ENCODE measurements at regions not wholly inside any gene's neighbourhood (a gene's known extent, or its start where the extent isn't known, plus 50 kb on each side); places are given as distances from the start of the nearest gene placed in this dataset.

DNA sequence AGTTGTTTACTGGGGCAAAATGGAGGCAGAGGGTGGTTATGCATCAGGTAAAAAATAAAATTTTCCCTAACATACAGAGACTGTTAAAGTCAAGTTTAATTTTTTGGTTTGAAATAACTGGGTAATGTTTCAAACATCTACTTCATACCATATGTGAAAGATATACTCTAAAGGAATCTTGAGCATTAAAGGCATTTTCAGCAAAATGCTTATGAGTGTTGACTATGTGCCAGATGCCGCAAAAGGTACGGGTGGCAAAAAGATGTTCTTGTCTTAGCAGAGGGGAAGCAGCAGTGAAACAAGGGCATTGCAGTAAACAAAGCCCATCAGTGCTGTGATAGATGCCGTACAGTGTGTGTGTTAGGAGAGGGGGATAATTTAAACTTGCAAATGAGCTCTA lies 263.1 kb upstream of the ID2 start:
- TF ChIP-seq, protein P1, sequence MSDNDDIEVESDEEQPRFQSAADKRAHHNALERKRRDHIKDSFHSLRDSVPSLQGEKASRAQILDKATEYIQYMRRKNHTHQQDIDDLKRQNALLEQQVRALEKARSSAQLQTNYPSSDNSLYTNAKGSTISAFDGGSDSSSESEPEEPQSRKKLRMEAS (IDR thresholded peaks at IDR 0.05) = no peak
- no peak for TF ChIP-seq CEBPB (IDR thresholded peaks at IDR 0.05)
- no peak for TF ChIP-seq EGR1 (IDR thresholded peaks at IDR 0.05)

GRCh38 chr2:8421658-8422449 lies 260.0 kb upstream of the ID2 start:
- TF ChIP-seq CREB1 (IDR thresholded peaks at IDR 0.05; ENCODE audit: low read depth) = no peak
- TF ChIP-seq TEAD4 (IDR thresholded peaks at IDR 0.05) = no peak
- TF ChIP-seq ZBTB7A (IDR thresholded peaks at IDR 0.05; ENCODE audit: low read depth) = no peak
- TF ChIP-seq, protein P2, sequence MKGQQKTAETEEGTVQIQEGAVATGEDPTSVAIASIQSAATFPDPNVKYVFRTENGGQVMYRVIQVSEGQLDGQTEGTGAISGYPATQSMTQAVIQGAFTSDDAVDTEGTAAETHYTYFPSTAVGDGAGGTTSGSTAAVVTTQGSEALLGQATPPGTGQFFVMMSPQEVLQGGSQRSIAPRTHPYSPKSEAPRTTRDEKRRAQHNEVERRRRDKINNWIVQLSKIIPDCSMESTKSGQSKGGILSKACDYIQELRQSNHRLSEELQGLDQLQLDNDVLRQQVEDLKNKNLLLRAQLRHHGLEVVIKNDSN (IDR thresholded peaks at IDR 0.05) = no peak
- no peak for TF ChIP-seq CEBPB (IDR thresholded peaks at IDR 0.05)
- TF ChIP-seq EGR1 (IDR thresholded peaks at IDR 0.05) = no peak
- TF ChIP-seq, protein P1 (IDR thresholded peaks at IDR 0.05) = no peak
- no peak for TF ChIP-seq TAF1 (IDR thresholded peaks at IDR 0.05; ENCODE audit: low read depth)
- no peak for TF ChIP-seq TCF12 (IDR thresholded peaks at IDR 0.05; ENCODE audit: low read depth)

GRCh38 chr2:8422450-8422800 lies 259.4 kb upstream of the ID2 start:
- TF ChIP-seq CEBPB (IDR thresholded peaks at IDR 0.05) (no peak), CREB1 (IDR thresholded peaks at IDR 0.05; ENCODE audit: low read depth) (no peak), ZBTB7A (IDR thresholded peaks at IDR 0.05; ENCODE audit: low read depth) (no peak), YY1 (IDR thresholded peaks at IDR 0.05; ENCODE audit: low read depth) (no peak), EGR1 (IDR thresholded peaks at IDR 0.05) (no peak), TEAD4 (IDR thresholded peaks at IDR 0.05) (no peak), TCF12 (IDR thresholded peaks at IDR 0.05; ENCODE audit: low read depth) (no peak), EP300 (IDR thresholded peaks at IDR 0.05; ENCODE audit: borderline replicate concordance) (no peak), RAD21 (IDR thresholded peaks at IDR 0.05; ENCODE audit: low read depth) (no peak), REST (IDR thresholded peaks at IDR 0.05; ENCODE audit: low read depth) (no peak), FOXM1 (IDR thresholded peaks at IDR 0.05; ENCODE audit: borderline replicate concordance, low read depth) (no peak), NFIC (IDR thresholded peaks at IDR 0.05) (no peak), TAF1 (IDR thresholded peaks at IDR 0.05; ENCODE audit: low read depth) (no peak)
- TF ChIP-seq, protein P2 (IDR thresholded peaks at IDR 0.05) = no peak
- TF ChIP-seq, protein P1 (IDR thresholded peaks at IDR 0.05) = no peak

DNA sequence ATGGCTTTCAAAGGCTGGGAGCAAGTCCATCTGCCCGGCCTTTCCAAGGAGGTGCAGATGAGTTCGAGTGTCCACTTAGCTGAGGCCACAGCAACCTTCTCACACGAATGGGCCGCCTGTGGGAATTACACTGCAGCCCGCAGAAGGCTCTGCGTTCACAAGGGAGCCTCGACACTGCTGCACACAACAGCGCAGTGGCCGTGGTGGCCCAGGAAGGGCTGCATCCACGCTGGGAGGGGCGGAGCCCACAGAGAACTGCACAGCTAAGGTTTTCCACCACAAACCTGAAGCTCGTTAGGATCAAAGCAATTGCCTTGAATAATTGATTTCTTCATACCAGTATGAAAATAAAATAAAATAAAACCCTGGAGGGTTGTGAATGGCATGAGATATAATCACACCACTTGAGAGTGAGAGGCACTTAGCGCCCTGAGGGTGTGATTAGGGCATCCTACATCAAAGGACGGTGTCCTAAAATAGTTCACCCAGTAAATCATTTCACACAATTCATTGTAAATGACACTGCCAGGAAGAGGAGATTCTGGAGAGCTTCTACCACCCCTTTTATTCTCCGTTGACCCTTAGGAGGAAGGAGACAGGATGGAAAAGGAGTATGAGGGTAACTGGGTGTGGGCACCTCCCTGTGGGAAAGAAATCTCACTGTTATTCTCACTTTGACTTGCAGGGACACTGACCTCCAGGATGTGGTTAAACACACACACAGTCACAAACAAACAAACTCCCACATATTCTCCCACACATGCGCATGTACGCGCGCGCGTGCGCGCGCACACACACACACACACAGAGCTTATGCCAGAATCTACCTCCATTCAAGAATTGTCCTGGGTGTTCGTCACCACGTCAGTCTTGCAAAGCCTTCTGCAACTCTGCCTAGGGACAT lies 256.6 kb upstream of the ID2 start:
- TF ChIP-seq FOXM1 (IDR thresholded peaks at IDR 0.05; ENCODE audit: borderline replicate concordance, low read depth) = no peak
- no peak for TF ChIP-seq CREB1 (IDR thresholded peaks at IDR 0.05; ENCODE audit: low read depth)
- TF ChIP-seq, protein P2 (IDR thresholded peaks at IDR 0.05) = no peak
- no peak for TF ChIP-seq CEBPB (IDR thresholded peaks at IDR 0.05)
- no peak for TF ChIP-seq RAD21 (IDR thresholded peaks at IDR 0.05; ENCODE audit: low read depth)
- TF ChIP-seq ZBTB7A (IDR thresholded peaks at IDR 0.05; ENCODE audit: low read depth) = no peak
- no peak for TF ChIP-seq EGR1 (IDR thresholded peaks at IDR 0.05)
- TF ChIP-seq YY1 (IDR thresholded peaks at IDR 0.05; ENCODE audit: low read depth) = no peak
- TF ChIP-seq, protein P1 (IDR thresholded peaks at IDR 0.05) = no peak
- no peak for TF ChIP-seq REST (IDR thresholded peaks at IDR 0.05; ENCODE audit: low read depth)
